ENCODE measurements at regions not wholly inside any gene's neighbourhood (a gene's known extent, or its start where the extent isn't known, plus 50 kb on each side); places are given as distances from the start of the nearest gene placed in this dataset.

DNA sequence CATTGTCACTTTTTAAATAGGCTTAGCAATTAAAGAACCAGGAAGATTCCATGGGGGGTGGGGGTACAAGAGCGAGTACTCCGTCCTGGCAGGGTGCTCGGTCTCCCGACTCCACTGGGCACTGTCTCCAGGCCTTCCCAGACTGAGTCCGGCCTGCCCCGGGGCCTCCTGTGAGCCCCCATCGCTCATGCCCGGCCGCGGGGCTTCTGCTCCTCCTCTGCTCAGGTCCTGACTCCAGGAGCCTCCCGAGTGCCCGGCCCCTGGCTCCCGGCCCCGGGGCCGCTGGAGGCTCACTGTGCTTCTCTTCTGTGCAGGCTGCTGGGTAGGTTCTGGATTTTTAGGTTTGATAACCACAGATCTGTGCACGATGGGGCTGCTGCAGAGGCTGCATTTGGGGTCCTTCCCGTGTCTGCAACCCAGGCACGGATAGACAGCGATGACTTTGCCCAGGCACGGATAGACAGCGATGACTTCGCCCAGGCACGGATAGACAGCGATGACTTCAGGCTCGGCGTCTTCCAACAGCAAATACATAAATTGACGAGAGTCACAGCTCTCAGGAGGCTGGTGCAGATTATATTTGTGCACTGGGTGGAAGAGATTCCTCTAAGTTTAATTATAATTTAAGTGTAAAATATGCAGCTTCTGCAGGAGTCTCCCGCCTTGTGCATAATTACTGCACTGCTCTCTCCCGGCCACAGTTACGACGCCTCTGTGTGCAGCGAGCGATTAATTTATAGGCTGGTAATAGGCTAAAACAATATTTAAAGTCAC lies 74.8 kb upstream of the RXRA start:
- DNase-seq = no peak
- peaks cover 0 to 18% (median 10%) of the 10 kb centered on the region in 3 donors for H3K9me3 ChIP-seq
- no peak overlapping the region for H3K4me3 ChIP-seq
- H3K4me1 ChIP-seq = no peaks in the 10 kb centered on the region
- H3K36me3 ChIP-seq = no peaks in the 10 kb centered on the region
- peaks cover 0 to 11% of the 10 kb centered on the region in 2 donors for H3K27me3 ChIP-seq
- intact Hi-C loops (cut with DNase I; ENCODE audit: low total_unique reads) = no loop called here
- TF ChIP-seq, protein P1, sequence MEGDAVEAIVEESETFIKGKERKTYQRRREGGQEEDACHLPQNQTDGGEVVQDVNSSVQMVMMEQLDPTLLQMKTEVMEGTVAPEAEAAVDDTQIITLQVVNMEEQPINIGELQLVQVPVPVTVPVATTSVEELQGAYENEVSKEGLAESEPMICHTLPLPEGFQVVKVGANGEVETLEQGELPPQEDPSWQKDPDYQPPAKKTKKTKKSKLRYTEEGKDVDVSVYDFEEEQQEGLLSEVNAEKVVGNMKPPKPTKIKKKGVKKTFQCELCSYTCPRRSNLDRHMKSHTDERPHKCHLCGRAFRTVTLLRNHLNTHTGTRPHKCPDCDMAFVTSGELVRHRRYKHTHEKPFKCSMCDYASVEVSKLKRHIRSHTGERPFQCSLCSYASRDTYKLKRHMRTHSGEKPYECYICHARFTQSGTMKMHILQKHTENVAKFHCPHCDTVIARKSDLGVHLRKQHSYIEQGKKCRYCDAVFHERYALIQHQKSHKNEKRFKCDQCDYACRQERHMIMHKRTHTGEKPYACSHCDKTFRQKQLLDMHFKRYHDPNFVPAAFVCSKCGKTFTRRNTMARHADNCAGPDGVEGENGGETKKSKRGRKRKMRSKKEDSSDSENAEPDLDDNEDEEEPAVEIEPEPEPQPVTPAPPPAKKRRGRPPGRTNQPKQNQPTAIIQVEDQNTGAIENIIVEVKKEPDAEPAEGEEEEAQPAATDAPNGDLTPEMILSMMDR (IDR thresholded peaks at IDR 0.05) = no peak
- no peak overlapping the region for H3K27ac ChIP-seq

DNA sequence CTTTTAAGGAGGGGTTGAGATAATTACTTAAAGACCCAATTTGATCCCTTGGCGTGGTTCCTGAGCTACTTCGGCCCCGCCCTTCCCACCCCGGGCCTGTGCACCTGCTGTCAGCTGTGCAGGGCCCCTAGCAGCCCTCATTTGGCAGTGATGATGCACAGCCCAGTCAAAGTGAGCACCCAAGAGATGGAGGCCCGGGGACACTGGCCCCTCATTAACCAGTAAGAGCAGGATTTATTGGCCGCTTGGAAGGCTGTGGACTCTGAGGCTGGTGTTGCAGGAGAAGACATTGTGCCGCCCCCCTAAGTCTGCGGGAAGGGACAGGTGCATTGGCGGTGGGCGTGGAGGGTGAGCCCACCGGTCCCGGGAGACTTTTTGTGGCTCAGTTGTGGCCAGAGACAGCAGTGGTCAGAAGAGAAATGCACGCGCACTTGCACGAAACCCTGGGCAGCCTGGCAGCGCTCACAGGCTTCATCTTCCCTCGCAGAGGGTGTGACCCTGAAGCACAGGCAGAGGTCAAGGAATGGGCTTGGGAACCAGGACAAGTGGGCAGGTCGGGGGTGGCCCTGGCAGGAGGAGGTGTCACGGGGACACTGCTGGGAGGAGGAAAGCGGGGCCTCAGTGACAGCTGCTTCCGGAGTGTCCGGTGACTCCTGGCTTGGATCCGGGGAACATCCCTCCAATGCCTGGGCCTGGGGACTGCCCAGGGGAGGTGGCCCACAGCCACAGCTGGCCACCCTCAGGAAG lies 74.0 kb upstream of the RXRA start:
- peaks cover 0 to 18% (median 10%) of the 10 kb centered on the region in 3 donors for H3K9me3 ChIP-seq
- intact Hi-C loops (cut with DNase I; ENCODE audit: low total_unique reads) = no loop called here
- TF ChIP-seq, protein P1 (IDR thresholded peaks at IDR 0.05) = no peak
- H3K27me3 ChIP-seq = peaks cover 0 to 11% of the 10 kb centered on the region in 2 donors
- H3K4me1 ChIP-seq = no peaks in the 10 kb centered on the region
- no peak overlapping the region for H3K4me3 ChIP-seq
- no peaks in the 10 kb centered on the region for H3K36me3 ChIP-seq
- H3K27ac ChIP-seq = no peak overlapping the region
- no peak for DNase-seq

DNA sequence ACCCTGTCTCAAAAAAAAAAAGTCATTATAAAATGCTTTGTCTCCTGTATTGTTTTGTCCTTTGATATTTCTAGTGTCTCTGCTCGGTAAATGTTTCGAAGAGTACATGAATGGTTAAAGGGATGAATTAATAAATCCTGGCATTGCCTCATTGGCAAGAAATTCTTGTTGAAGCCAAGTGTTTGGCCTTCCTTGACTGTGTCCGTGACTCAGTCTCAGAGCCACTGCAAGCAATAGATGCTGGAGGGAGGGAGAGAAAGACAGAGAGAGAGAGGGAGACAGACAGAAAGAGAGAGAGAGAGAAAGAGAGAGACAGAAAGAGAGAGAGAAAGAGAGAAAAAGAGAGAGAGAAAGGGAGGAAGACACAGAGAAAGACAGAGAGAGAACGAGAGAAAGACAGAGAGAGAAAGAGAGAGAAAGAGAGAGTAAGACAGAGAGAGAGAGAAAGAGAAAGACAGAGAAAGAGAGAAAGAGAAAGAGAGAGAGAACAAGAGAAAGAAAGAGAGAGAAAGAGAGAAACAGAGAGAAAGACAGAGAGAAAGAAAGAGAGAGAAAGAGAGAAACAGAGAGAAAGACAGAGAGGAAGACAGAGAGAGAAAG lies 72.5 kb upstream of the RXRA start:
- TF ChIP-seq, protein P1 (IDR thresholded peaks at IDR 0.05) = no peak
- H3K36me3 ChIP-seq = no peaks in the 10 kb centered on the region
- no peak overlapping the region for H3K27ac ChIP-seq
- H3K9me3 ChIP-seq = peaks cover 0 to 6% (median 0%) of the 10 kb centered on the region in 3 donors
- intact Hi-C loops (cut with DNase I; ENCODE audit: low total_unique reads) = no loop called here
- H3K4me3 ChIP-seq = no peak overlapping the region
- H3K4me1 ChIP-seq = no peaks in the 10 kb centered on the region
- H3K27me3 ChIP-seq = peaks cover 0 to 20% of the 10 kb centered on the region in 2 donors
- DNase-seq = no peak

DNA sequence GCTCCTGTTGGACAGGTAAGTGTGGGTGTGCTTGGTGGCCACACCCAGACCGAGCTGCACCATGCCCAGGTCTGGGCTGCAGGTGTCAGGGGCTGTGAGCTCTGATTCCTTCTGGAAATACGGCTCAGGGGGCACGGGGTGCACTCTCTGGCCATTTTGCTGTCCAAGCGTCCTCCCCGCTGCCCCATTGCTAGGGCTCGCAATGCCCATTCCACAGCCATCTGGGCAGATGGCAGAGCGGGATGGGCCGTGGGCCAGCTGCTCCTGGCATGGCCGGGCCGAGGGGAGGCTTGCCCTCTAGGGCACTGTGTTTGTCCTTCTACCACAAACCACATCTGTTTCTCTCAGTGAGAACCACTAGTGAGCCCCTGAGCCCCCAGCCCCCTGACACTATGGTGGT lies 67.9 kb upstream of the RXRA start:
- Histone ChIP-seq H3K27me3 (peaks cover 0 to 17% of the 10 kb centered on the region in 2 donors), H3K27ac (no peak overlapping the region), H3K36me3 (no peaks in the 10 kb centered on the region), H3K4me1 (no peaks in the 10 kb centered on the region), H3K9me3 (no peaks in the 10 kb centered on the region), H3K4me3 (no peak overlapping the region)
- no peak for DNase-seq
- TF ChIP-seq, protein P1 (IDR thresholded peaks at IDR 0.05) = no peak
- intact Hi-C loops (cut with DNase I; ENCODE audit: low total_unique reads) = no loop called here

DNA sequence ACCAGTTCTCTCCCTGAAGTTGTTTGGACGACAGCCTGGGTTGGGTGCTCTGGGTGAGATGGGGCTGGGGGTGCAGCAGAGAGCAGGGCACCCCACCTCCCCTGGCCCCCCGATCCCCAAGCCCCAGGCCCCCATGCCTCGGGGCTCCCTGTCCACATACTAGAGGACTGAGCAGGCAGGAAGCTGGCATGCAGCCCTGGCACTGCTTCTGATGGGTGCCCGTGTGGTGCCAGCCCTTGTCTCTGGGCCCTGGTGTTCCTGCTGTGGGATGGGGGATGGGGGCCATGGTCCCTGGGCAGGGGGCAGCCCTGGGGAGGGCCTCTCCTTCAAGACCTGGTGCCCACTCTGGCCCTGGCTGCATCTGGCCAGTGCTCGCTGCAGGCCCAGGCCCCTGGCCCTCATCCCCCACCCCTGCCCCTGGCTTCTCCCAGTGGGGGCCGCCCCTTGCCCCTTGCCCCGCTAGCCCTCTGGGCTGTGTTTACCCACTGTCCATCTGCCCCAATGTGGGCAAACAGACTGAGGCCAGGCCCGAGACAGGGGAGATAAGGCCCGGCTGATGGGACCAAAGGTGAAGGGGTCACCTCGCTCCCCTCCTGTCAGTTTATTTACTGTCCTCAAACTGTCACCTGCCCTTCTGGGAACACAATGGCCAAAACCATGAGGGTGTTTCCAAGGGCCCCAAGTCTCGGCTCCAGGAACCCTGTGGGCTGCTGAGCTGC lies 67.3 kb upstream of the RXRA start:
- H3K4me1 ChIP-seq = peaks cover 0 to 5% (median 0%) of the 10 kb centered on the region in 4 donors
- no peak overlapping the region for H3K27ac ChIP-seq
- intact Hi-C loops (cut with DNase I; ENCODE audit: low total_unique reads) = no loop called here
- H3K9me3 ChIP-seq = no peaks in the 10 kb centered on the region
- H3K27me3 ChIP-seq = peaks cover 0 to 23% of the 10 kb centered on the region in 2 donors
- TF ChIP-seq, protein P1 (IDR thresholded peaks at IDR 0.05) = no peak
- no peak overlapping the region for H3K4me3 ChIP-seq
- DNase-seq = no peak
- H3K36me3 ChIP-seq = no peaks in the 10 kb centered on the region
